NCI-H2029 treated with DMSO at 0.1 percent for 48 hours (cell line): ENCODE measurements at regions not wholly inside any gene's neighbourhood (a gene's known extent, or its start where the extent isn't known, plus 50 kb on each side); places are given as distances from the start of the nearest gene placed in this dataset.

Source experiments
- DNase-seq: peaks from one replicate; lab custom pipeline; 2025; lab: John Stamatoyannopoulos, UW

- DNase-seq: no peak
Measured at GRCh38 chr12:124443931-124444712, 123.3 kb downstream of the NCOR2 start.

DNA sequence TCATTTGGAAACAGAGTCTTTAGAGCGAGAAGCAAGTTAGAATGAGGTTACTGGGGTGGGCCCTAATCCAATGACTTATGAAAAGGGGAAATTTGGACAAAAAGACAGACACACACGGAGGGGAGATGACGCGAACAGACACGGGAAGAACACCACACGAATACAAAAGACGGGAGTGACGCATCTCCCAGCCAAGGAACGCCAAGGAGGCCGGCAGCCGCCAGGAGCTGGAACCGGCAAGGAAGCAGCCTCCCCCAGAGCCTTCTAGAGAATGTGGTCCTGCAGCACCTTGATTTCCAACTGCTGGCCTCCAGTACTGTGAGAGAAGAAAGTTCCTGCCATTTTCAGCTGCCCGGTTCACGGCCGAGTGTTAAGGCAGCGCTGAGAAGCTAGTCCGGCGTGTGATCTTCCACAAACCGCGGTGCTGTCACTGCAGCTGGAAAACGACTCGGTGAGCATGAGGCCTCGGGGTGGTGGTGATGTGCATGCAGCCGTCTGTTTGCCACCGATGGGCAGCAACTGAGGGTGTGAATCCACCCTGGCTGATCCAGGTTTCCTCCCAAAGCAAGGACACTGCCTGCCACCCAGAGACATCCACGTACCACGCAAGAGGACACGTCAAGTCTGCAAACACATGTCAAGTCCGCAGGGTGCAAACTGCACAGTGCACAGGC lies 124.5 kb downstream of the NCOR2 start:
- DNase-seq: no peak

GRCh38 chr12:124442281-124442680 lies 125.1 kb downstream of the NCOR2 start:
- no peak for DNase-seq

GRCh38 chr12:124441443-124442194 lies 125.8 kb downstream of the NCOR2 start:
- DNase-seq: no peak

GRCh38 chr12:124440841-124441381 lies 126.5 kb downstream of the NCOR2 start:
- no peak for DNase-seq

GRCh38 chr12:124440031-124440626 lies 127.3 kb downstream of the NCOR2 start:
- DNase-seq: no peak

DNA sequence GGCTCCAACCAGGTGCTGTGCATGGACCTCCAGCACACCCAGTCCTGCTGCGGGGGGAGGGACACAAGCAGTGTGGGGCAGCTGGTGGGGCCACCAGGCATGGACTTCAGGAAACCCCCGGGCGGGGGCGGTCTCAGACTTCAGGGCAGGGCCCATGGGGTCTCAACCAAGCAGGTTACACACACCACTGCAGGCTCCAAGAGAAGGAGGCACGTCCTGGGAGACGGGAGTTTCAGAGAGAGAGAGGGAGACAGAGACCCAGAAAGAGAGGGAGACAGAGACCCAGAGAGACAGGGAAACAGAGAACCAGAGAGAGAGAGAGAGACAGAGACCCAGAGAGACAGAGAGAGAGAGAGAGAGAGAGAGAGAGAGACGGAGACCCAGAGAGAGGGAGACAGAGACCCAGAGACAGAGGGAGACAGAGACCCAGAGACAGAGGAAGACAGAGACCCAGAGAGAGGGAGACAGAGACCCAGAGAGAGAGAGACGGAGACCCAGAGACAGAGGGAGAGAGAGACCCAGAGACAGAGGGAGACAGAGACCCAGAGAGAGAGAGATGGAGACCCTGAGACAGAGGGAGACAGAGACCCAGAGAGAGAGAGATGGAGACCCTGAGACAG lies 128.9 kb downstream of the NCOR2 start:
- no peak for DNase-seq

DNA sequence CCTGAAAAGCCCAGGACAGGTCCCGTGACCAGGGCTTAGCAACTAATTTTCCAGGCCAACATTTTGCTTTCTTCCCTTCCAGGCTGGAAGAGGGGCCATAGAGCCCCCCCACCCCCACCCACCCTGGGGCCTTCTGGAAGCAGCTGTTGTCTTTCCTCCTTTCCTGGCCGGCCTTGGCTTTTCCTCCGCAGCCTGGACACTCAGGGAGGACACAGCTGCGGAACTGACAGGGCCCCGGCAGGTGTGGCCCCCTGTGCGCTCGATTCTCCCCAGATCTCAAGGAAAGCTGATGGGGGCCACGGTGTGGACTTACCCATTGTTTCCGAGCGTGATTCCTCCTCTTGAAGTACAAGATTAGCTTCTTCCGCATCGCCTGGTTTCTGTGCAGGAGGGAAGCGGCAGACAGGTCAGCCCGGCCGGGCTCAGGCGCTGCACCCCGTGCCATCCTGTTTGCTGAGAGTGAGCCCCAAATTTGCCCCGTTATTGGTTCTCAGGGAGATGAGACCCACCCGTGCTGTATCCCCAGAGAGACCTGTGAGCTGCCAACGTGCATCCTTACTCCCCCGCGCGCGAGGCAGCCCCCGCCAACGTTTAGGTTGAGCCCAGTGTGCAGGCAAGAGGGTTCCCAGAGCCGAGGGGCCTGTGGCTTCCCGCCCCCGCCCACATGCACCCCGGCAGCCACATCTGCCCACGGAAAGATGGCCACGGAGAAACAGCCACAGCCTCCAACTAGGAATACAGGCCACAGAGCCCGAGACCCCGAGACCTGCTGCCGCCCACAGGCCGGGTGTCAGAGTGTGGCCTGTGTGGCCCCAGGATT lies 129.6 kb downstream of the NCOR2 start:
- DNase-seq: no peak

GRCh38 chr12:124437121-124437520 lies 130.3 kb downstream of the NCOR2 start:
- DNase-seq: no peak

GRCh38 chr12:124436366-124436765 lies 131.0 kb downstream of the NCOR2 start:
- no peak for DNase-seq

GRCh38 chr12:124435806-124436345 lies 131.5 kb downstream of the NCOR2 start:
- DNase-seq: no peak

DNA sequence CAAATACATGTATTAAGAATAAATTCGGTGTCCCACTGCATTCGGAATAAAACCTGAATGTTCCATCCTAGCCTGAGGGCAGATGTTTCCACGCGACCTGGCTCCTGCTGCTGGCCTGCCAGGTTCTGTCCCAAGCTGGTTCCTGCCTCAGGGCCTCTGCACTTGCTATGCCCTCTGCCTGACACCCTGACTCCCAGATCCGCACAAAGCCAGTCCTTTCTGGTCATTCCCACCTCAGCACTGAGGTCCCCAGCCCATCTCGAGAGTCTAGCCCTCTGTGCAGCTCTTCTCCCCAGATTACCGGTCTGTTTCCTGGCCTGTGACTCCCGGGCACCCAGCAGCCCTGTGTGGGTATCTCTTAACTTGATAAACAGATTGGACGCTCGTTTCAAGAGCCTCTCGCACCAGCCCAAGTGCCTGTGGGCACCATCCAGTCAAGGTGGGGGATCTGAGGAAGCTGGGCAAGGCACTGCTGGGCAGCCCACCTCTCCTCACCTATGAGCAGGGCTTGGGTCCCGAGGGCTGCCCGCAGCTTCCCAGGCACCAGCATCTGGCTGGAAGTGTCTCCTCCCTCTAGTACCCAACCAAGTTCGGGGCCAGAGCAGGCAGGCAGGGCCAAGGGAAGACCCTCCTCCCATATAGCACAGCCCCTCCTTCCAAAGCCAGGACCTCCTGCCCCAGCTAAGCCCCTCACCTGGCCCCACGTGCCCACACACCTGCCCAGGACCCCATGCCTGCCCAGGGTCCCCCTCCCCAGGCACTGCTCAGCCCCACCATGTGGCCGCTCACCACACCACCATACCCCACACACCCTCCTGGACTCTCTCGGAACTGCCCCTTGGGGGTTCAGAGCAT lies 132.2 kb downstream of the NCOR2 start:
- DNase-seq: no peak

DNA sequence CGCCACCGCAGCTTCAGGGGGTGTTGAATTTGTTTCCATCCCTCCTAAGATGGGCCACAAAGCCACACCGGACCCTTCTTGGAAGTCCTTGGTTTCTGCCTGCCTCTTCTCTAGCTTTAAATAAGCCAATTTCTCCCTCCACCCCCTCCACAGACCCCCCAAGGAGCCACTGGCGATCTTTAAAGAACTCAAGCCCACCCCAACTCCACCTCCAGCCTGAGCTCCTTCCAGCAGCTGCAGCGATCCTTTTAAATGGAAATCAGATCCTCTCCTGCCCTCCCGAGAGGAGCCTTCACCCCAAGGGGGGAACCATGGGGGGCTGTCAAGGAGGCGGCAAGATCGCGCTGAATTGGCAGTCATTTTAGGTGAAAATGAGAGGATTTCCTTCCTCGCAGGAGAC lies 133.1 kb downstream of the NCOR2 start:
- no peak for DNase-seq

GRCh38 chr12:124433879-124434278 lies 133.5 kb downstream of the NCOR2 start:
- DNase-seq: no peak

GRCh38 chr12:124433147-124433874 lies 134.1 kb downstream of the NCOR2 start:
- DNase-seq: no peak

DNA sequence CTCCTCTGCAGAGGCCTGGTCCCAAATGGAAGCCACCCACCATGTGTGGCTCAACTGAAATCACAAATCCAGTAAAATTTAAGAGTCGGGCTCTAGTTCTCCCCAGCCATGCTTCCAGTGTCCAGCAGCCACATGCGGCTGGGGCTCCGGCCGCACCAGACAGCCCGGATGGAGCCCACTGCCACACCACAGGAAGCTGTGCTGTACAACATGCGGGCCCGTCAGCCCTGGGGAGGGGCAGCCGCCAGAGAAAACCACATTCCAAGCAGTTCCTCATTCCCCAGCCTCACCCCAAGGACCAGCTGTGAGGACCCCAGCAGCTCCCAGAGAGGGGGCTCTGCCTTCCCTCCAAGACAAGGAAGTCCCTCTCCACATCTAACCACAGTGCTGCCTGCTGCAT lies 135.0 kb downstream of the NCOR2 start:
- no peak for DNase-seq

GRCh38 chr12:124431971-124432370 lies 135.4 kb downstream of the NCOR2 start:
- no peak for DNase-seq

- DNase-seq: no peak
Measured at GRCh38 chr12:124430491-124430890, 135.6 kb downstream of the RFLNA start.

DNA sequence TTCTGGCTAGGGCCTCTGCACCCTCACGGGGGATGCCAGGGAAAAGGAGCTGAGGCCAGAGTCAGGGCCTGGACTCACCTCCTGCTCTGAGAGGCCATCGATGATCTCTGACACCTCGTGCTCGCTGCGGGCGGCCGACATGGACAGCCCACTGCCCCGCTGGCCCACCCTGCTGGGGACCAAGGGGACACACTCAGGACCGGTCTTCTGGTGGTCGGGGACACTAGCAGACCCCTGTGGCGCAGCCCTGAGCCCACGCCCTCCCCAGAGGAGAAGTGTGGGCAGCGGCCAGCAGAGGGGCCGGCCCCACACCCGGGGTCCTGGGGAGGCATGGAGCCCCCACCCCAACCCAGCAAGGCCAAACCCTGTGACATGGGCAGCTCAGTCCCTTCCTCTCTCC lies 134.6 kb downstream of the RFLNA start:
- no peak for DNase-seq
